ENCODE measurements at regions not wholly inside any gene's neighbourhood (a gene's known extent, or its start where the extent isn't known, plus 50 kb on each side); places are given as distances from the start of the nearest gene placed in this dataset.
"Not testable (repeated sequence)": the region's sequence is repeated elsewhere in the genome, so short reads cannot be mapped to it uniquely, and the experiment has no call there.

- no peaks in the 10 kb centered on the region for H3K27me3 ChIP-seq (ENCODE audit: control insufficient read depth in 1 of 2, insufficient read depth in 2 of 2, low read length in 2 of 2)
- no peak overlapping the region for H3K9ac ChIP-seq (ENCODE audit: low read length in 2 of 2)
- H3K4me3 ChIP-seq (ENCODE audit: low read length in 2 of 2) = no peak overlapping the region
- no peaks in the 10 kb centered on the region for H3K36me3 ChIP-seq (ENCODE audit: control insufficient read depth in 2 of 2, insufficient read depth in 2 of 2, low read length in 2 of 2)
- H3K9me3 ChIP-seq (ENCODE audit: control insufficient read depth in 2 of 2, low read length in 2 of 2) = no peaks in the 10 kb centered on the region
- no peak overlapping the region for H3K27ac ChIP-seq (ENCODE audit: low read length)
- no peaks in the 10 kb centered on the region for H3K4me1 ChIP-seq (ENCODE audit: control insufficient read depth, insufficient read depth, low read length)
Measured at GRCh38 chr2:187206471-187206870, 241.6 kb downstream of the CALCRL start.

GRCh38 chr2:187206071-187206470 lies 242.0 kb downstream of the CALCRL start:
- Histone ChIP-seq H3K4me3 (ENCODE audit: low read length in 2 of 2) (no peak overlapping the region), H3K4me1 (ENCODE audit: control insufficient read depth, insufficient read depth, low read length) (no peaks in the 10 kb centered on the region), H3K9ac (ENCODE audit: low read length in 2 of 2) (no peak overlapping the region), H3K9me3 (ENCODE audit: control insufficient read depth in 2 of 2, low read length in 2 of 2) (no peaks in the 10 kb centered on the region), H3K27me3 (ENCODE audit: control insufficient read depth in 1 of 2, insufficient read depth in 2 of 2, low read length in 2 of 2) (no peaks in the 10 kb centered on the region), H3K36me3 (ENCODE audit: control insufficient read depth in 2 of 2, insufficient read depth in 2 of 2, low read length in 2 of 2) (no peaks in the 10 kb centered on the region), H3K27ac (ENCODE audit: low read length) (no peak overlapping the region)

- H3K4me1 ChIP-seq (ENCODE audit: control insufficient read depth, insufficient read depth, low read length) = no peaks in the 10 kb centered on the region
- H3K27ac ChIP-seq (ENCODE audit: low read length) = no peak overlapping the region
- no peaks in the 10 kb centered on the region for H3K36me3 ChIP-seq (ENCODE audit: control insufficient read depth in 2 of 2, insufficient read depth in 2 of 2, low read length in 2 of 2)
- no peaks in the 10 kb centered on the region for H3K9me3 ChIP-seq (ENCODE audit: control insufficient read depth in 2 of 2, low read length in 2 of 2)
- no peak overlapping the region for H3K9ac ChIP-seq (ENCODE audit: low read length in 2 of 2)
- H3K27me3 ChIP-seq (ENCODE audit: control insufficient read depth in 1 of 2, insufficient read depth in 2 of 2, low read length in 2 of 2) = no peaks in the 10 kb centered on the region
- H3K4me3 ChIP-seq (ENCODE audit: low read length in 2 of 2) = no peak overlapping the region
Measured at GRCh38 chr2:187198136-187198535, 249.9 kb downstream of the CALCRL start.

- no peak overlapping the region for H3K4me3 ChIP-seq (ENCODE audit: low read length in 2 of 2)
- no peaks in the 10 kb centered on the region for H3K27me3 ChIP-seq (ENCODE audit: control insufficient read depth in 1 of 2, insufficient read depth in 2 of 2, low read length in 2 of 2)
- no peaks in the 10 kb centered on the region for H3K4me1 ChIP-seq (ENCODE audit: control insufficient read depth, insufficient read depth, low read length)
- H3K9me3 ChIP-seq (ENCODE audit: control insufficient read depth in 2 of 2, low read length in 2 of 2) = no peaks in the 10 kb centered on the region
- no peaks in the 10 kb centered on the region for H3K36me3 ChIP-seq (ENCODE audit: control insufficient read depth in 2 of 2, insufficient read depth in 2 of 2, low read length in 2 of 2)
- H3K9ac ChIP-seq (ENCODE audit: low read length in 2 of 2) = no peak overlapping the region
- H3K27ac ChIP-seq (ENCODE audit: low read length) = no peak overlapping the region
Measured at GRCh38 chr2:187194049-187194448, 254.0 kb downstream of the CALCRL start.

GRCh38 chr2:187188783-187189631 lies 259.0 kb downstream of the CALCRL start:
- Histone ChIP-seq H3K4me1 (ENCODE audit: control insufficient read depth, insufficient read depth, low read length) (no peaks in the 10 kb centered on the region), H3K36me3 (ENCODE audit: control insufficient read depth in 2 of 2, insufficient read depth in 2 of 2, low read length in 2 of 2) (no peaks in the 10 kb centered on the region), H3K27me3 (ENCODE audit: control insufficient read depth in 1 of 2, insufficient read depth in 2 of 2, low read length in 2 of 2) (no peaks in the 10 kb centered on the region), H3K4me3 (ENCODE audit: low read length in 2 of 2) (no peak overlapping the region), H3K9ac (ENCODE audit: low read length in 2 of 2) (no peak overlapping the region), H3K27ac (ENCODE audit: low read length) (no peak overlapping the region), H3K9me3 (ENCODE audit: control insufficient read depth in 2 of 2, low read length in 2 of 2) (no peaks in the 10 kb centered on the region)

GRCh38 chr2:187187519-187187918 lies 260.5 kb downstream of the CALCRL start:
- H3K27me3 ChIP-seq (ENCODE audit: control insufficient read depth in 1 of 2, insufficient read depth in 2 of 2, low read length in 2 of 2) = no peaks in the 10 kb centered on the region
- H3K27ac ChIP-seq (ENCODE audit: low read length) = no peak overlapping the region
- no peak overlapping the region for H3K4me3 ChIP-seq (ENCODE audit: low read length in 2 of 2)
- H3K9ac ChIP-seq (ENCODE audit: low read length in 2 of 2) = no peak overlapping the region
- peaks cover 0 to under 1% of the 10 kb centered on the region in 2 donors for H3K9me3 ChIP-seq (ENCODE audit: control insufficient read depth in 2 of 2, low read length in 2 of 2)
- no peaks in the 10 kb centered on the region for H3K4me1 ChIP-seq (ENCODE audit: control insufficient read depth, insufficient read depth, low read length)
- H3K36me3 ChIP-seq (ENCODE audit: control insufficient read depth in 2 of 2, insufficient read depth in 2 of 2, low read length in 2 of 2) = no peaks in the 10 kb centered on the region

- H3K9ac ChIP-seq (ENCODE audit: low read length in 2 of 2) = no peak overlapping the region
- peaks cover 0 to 3% of the 10 kb centered on the region in 2 donors for H3K9me3 ChIP-seq (ENCODE audit: control insufficient read depth in 2 of 2, low read length in 2 of 2)
- H3K4me1 ChIP-seq (ENCODE audit: control insufficient read depth, insufficient read depth, low read length) = no peaks in the 10 kb centered on the region
- no peaks in the 10 kb centered on the region for H3K36me3 ChIP-seq (ENCODE audit: control insufficient read depth in 2 of 2, insufficient read depth in 2 of 2, low read length in 2 of 2)
- no peaks in the 10 kb centered on the region for H3K27me3 ChIP-seq (ENCODE audit: control insufficient read depth in 1 of 2, insufficient read depth in 2 of 2, low read length in 2 of 2)
- no peak overlapping the region for H3K4me3 ChIP-seq (ENCODE audit: low read length in 2 of 2)
- H3K27ac ChIP-seq (ENCODE audit: low read length) = no peak overlapping the region
Measured at GRCh38 chr2:187180529-187180928, 267.5 kb downstream of the CALCRL start.

- not testable (repeated sequence) for H3K27me3 ChIP-seq (ENCODE audit: control insufficient read depth in 1 of 2, insufficient read depth in 2 of 2, low read length in 2 of 2); H3K9me3 ChIP-seq (ENCODE audit: control insufficient read depth in 2 of 2, low read length in 2 of 2); H3K27ac ChIP-seq (ENCODE audit: low read length); H3K4me1 ChIP-seq (ENCODE audit: control insufficient read depth, insufficient read depth, low read length); H3K36me3 ChIP-seq (ENCODE audit: control insufficient read depth in 2 of 2, insufficient read depth in 2 of 2, low read length in 2 of 2); H3K9ac ChIP-seq (ENCODE audit: low read length in 2 of 2); H3K4me3 ChIP-seq (ENCODE audit: low read length in 2 of 2)
Measured at GRCh38 chr2:187178876-187179275, 269.2 kb downstream of the CALCRL start.

- Histone ChIP-seq H3K4me3 (ENCODE audit: low read length in 2 of 2) (no peak overlapping the region), H3K36me3 (ENCODE audit: control insufficient read depth in 2 of 2, insufficient read depth in 2 of 2, low read length in 2 of 2) (no peaks in the 10 kb centered on the region), H3K9ac (ENCODE audit: low read length in 2 of 2) (no peak overlapping the region), H3K27me3 (ENCODE audit: control insufficient read depth in 1 of 2, insufficient read depth in 2 of 2, low read length in 2 of 2) (no peaks in the 10 kb centered on the region), H3K9me3 (ENCODE audit: control insufficient read depth in 2 of 2, low read length in 2 of 2) (no peaks in the 10 kb centered on the region), H3K27ac (ENCODE audit: low read length) (no peak overlapping the region), H3K4me1 (ENCODE audit: control insufficient read depth, insufficient read depth, low read length) (no peaks in the 10 kb centered on the region)
Measured at GRCh38 chr2:187177253-187177652, 270.8 kb downstream of the CALCRL start.

GRCh38 chr2:187174582-187174981 lies 273.5 kb downstream of the CALCRL start:
- no peaks in the 10 kb centered on the region for H3K9me3 ChIP-seq (ENCODE audit: control insufficient read depth in 2 of 2, low read length in 2 of 2)
- H3K4me1 ChIP-seq (ENCODE audit: control insufficient read depth, insufficient read depth, low read length) = no peaks in the 10 kb centered on the region
- H3K36me3 ChIP-seq (ENCODE audit: control insufficient read depth in 2 of 2, insufficient read depth in 2 of 2, low read length in 2 of 2) = no peaks in the 10 kb centered on the region
- H3K27ac ChIP-seq (ENCODE audit: low read length) = no peak overlapping the region
- no peaks in the 10 kb centered on the region for H3K27me3 ChIP-seq (ENCODE audit: control insufficient read depth in 1 of 2, insufficient read depth in 2 of 2, low read length in 2 of 2)
- no peak overlapping the region for H3K4me3 ChIP-seq (ENCODE audit: low read length in 2 of 2)
- no peak overlapping the region for H3K9ac ChIP-seq (ENCODE audit: low read length in 2 of 2)

GRCh38 chr2:187171318-187171717 lies 276.7 kb downstream of the CALCRL start:
- no peaks in the 10 kb centered on the region for H3K9me3 ChIP-seq (ENCODE audit: control insufficient read depth in 2 of 2, low read length in 2 of 2)
- no peaks in the 10 kb centered on the region for H3K4me1 ChIP-seq (ENCODE audit: control insufficient read depth, insufficient read depth, low read length)
- H3K36me3 ChIP-seq (ENCODE audit: control insufficient read depth in 2 of 2, insufficient read depth in 2 of 2, low read length in 2 of 2) = no peaks in the 10 kb centered on the region
- no peaks in the 10 kb centered on the region for H3K27me3 ChIP-seq (ENCODE audit: control insufficient read depth in 1 of 2, insufficient read depth in 2 of 2, low read length in 2 of 2)
- H3K4me3 ChIP-seq (ENCODE audit: low read length in 2 of 2) = no peak overlapping the region
- H3K27ac ChIP-seq (ENCODE audit: low read length) = no peak overlapping the region
- H3K9ac ChIP-seq (ENCODE audit: low read length in 2 of 2) = no peak overlapping the region
